Caki2 (cell line): ENCODE measurements at regions not wholly inside any gene's neighbourhood (a gene's known extent, or its start where the extent isn't known, plus 50 kb on each side); places are given as distances from the start of the nearest gene placed in this dataset.

Source experiments
- DNase-seq: peaks from one replicate; pipeline ENCODE4 v3.0.0-alpha.2; 2015; ENCODE audit warnings: low read depth
- in situ Hi-C: cut with HindIII; loops from 2 replicates; pipeline ENCODE4 v1.10.0; 2016; ENCODE audit warnings: low sequenced_read_pairs, low pct_unique_long_range_greater_than_20kb, mixed read lengths

DNA sequence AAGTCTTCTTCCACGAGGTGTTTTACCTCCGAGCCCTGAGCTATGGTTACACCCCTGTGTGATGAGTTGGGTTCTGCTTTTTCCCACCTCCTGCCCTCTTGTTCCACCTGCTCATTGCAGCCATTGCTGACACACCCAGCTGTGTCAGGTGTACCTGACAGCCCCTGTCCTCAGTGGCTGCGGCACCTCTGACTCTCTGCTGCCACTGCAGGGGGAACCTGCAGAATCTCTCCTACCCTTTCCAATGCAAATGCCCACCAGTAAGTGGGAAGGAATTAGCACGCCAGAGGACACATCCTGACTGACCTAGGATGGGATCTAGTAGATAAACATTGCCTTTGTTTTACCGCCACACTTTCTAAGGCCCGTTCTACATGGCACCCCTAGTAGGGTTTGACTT, 600.9 kb upstream of the MKI67 start:
- DNase-seq: no peak
- in situ Hi-C loops: no loop called here

DNA sequence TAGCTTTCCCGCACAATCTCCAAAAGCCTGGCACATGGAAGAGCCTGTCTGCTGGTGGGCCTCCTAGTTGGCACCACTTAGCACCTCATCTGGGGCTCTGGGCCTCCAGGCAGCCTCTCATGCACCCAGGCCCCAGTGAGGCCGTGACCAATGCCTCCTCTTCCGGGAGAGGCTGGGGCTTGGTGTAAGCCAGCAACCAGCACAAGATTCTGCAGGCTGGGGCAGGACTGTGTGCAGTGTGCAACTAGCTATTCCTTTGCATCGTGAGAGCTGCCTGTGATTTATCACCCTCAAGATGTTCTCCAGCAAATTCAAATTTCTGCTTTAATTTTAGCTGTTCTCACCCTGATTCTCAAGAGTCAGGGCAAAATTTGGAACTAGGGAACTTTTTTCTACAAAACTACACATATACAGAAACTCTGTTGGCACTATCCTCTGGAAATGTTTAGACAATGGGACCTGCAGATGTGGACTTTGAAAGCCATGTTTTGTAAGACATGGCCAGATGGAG, 603.7 kb upstream of the MKI67 start:
- DNase-seq: no peak
- in situ Hi-C loops: no loop called here

DNA sequence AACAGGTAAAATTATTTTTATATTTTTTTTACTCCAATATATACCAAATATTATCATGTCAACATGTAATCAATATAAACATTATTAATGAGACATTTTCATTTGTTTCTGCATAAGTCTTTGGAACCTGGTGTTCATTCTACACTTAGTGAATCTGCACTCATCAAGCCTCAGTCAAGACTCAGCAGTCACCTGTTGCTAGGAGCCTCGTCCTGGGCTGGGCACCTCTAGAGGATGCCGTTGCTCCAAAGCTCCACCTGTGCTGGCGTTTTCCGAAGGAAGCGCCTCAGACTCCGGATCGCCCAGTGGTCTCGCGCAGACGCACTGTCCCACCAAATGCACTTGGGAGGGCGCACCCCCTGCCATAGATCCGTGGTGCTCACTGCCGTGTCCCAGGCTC, 604.7 kb upstream of the MKI67 start:
- no peak for DNase-seq
- in situ Hi-C loops: no loop called here

DNA sequence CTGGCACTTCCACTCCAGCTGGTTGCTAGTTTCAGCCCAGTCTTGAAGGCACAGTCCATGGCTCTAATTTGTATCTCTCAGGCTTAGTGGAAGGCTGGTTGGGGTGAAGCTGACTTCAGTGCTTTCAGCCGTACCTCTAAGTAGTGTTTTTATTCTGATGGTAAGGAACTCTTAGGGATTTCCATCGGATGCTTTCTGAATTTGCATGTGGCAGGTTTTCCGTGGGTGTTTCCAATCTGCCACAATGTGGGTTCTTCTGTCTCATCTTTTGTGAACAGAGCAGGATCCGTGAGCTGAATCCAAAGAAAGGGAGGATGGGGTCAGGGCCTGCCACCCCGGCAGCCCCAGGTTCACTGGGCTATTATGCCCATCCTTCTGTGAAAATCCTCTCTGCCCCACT, 607.9 kb upstream of the MKI67 start:
- DNase-seq: no peak
- in situ Hi-C loops: no loop called here

DNA sequence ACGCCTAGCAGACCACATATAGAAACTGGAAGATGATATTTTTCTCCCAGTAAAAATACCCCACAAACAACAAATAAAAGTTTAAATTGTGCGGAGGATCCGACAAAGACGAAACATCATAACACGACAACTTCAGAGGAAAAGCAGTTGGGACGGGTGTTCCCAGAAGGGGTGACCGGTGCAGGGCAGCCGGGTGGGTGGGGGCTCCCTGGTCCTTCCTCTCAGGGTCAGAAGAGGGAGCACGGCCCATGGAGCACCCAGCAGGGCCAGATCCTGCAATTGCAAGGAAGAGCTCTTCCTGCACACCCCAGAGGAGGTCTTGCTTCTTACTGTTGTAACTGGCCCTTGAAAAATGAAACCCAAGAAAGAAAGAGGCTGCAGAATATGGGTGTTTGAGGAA, 608.5 kb upstream of the MKI67 start:
- DNase-seq: no peak

DNA sequence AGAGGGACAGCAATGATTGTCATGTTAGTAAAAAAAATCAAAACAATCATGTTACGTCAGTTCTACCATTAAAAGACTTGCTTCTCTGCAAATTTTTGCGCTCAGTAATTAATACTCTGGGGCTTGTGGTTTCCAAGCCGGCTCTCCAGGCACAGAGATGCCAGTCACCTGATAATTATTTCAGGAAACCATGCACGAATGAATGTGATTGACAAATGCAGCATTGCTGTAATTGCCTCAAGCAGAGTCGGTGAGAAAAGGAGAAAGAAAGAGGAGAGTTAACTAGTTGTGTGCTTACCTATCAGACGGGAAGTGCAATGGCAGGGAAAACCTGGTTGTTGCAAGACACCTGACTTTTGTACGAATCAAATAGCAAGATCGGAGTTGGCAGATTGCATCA, 609.8 kb upstream of the MKI67 start:
- in situ Hi-C loops: no loop called here
- DNase-seq: no peak

More for the DNA sequence above, 608.5 kb upstream of the MKI67 start:
- in situ Hi-C loops: no loop called here

DNA sequence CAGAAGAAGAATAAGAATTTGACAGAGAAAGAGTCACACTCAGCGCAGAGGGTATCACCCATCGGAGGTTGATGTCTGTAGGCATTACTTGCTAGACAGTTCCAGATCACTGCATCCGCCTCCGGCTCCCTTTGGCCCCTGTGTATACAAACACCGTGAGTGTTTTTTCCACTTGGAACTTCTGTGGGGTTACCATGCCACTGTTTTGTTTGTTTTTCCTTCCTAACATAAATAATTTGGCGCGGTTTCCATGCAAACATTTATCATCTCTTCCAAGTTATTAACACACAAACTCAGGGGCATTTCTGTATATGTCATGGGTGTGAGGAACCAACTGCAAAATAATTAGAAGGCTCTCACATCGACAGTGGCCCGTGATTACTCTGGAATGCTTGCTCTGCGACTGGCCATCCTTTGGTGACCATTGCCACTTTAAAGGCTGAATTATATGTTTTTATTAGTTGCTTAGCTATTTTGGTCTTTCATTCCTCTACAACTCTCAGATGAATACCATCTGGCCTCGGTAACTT, 612.2 kb upstream of the MKI67 start:
- no peak for DNase-seq
- in situ Hi-C loops: no loop called here

DNA sequence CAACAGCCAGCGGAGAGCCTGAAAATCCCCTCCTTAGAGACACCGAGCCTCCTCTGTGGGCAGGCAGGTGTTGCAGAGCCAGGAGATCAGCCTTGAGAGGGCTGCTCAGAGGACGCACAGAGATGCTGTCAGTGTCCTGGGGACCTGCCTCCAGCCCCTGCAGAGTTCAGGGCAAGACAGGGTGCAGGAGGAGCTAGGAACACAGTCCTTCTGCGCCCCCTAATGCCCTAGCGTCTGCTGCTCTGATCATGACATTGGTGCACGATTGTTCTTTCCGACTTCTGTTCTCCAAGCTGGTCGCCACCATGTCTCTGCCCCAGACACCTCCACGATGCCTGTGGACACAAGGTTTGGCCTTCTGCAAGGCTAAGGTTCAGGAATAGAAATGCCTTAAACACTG, 613.7 kb upstream of the MKI67 start:
- no peak for DNase-seq
- in situ Hi-C loops: no loop called here

DNA sequence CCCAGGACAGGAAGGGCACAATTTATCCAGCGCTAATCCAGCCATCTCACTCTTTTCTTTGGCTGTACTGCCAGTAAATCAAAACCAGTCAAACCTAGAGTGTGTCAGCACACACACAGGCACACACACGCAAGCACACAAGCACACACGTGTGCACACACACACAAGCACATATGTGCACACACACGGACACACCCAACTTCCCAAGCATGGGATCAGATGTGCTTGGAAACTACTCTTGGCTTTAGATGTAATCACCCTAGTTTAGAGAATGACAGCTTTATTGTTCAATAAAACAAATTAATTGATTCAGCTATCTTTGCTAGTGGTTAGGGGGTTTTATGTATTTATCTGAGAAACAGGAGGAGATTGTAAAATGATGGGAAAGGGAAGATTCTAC, 615.0 kb upstream of the MKI67 start:
- in situ Hi-C loops: no loop called here
- DNase-seq: no peak

DNA sequence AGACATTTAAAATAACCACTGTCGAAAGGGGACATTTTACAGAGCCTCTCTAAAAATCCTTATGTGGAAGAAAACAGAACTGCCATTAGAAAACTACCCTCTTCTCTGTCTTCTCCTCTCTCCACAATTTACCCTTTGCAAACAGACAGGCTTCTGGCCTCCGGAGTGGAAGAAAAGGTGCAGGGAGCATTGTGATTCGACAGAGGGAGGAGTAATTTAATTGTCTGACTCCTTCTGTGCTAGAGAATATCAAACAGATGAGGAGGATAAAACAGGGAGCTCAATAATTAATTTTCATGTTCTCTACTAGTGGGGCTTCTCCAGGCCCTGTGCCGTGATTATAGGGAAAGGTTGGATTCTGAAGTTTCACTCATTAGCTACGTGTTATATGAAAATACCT, 615.5 kb upstream of the MKI67 start:
- in situ Hi-C loops: no loop called here
- DNase-seq: no peak

DNA sequence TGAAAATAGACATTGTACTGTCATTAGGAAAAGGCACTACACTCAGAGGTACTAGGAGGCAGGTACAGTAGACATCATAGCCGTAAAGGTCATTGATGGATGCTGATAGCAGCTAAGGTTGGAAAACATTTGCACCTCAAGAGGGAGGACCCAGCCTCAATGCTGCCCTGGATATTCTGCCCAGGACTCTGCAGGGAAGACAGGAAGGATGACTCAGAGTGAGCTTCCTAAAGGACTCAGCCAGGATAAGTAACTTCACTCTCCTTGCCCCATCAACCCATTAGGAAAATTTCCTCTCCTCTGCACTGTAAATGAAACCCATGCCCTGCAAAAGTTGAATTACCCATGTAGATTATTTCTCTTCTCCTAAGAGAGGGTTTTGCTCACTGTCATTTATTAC, 617.9 kb upstream of the MKI67 start:
- no peak for DNase-seq
- in situ Hi-C loops: no loop called here

DNA sequence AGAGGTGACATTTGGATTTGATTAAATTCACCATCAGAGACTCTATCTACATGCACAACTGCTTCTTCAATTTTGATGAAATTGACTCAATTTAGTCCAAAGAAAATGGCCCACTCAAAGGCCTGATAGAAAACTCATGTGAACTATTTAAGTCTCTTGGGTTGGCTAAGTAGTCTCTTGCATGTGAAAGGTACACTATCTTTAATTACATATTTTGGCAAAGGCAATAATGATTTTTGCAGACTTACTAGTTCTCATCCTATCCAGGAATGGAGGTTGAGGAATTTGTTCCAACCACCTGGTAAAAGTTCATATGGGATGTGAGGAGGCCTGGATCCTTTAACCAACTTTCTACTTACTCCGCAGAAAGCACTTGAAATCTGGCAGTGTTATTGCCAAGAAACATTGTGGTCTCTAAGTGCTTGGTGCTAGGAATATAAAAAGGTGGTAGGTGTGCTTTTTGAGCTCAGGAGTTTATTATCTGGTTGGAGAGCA, 618.6 kb upstream of the MKI67 start:
- DNase-seq: no peak
- in situ Hi-C loops: no loop called here

DNA sequence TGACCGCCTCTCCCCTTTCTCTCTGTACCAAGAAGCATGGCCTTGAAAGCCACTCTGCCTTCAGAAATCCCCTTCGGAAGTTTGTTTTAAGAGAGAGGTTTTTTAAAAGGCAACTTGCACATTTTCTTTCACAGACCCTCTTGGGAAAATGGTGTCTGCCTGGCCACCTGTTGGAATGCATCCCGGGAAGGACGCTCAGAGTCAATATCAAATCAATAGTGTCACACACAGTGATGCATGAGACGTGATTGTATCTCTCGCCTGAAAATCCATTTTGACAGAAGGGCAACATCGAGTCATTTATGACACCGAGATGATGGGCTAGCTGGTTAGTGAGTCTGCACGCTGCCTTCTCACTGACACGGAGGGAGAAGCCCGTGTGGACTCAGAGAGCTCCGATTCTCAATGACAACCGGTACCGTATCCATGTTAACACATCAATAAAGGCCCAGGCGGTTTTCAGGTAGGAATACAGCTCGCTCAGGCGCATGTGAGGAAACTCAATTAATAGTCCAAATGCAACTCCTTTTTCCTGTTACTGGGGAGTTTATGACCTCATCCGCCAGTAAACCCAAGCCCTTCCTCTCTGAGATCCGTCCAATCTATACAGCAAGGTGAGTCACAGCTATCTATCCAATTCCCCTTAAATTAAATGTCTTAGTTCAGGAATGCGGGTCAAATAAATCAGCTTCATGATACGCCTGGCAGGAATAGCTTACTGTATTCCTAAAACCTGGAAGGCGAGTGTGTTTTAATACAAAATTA, 621.5 kb upstream of the MKI67 start:
- in situ Hi-C loops: no loop called here
- no peak for DNase-seq

DNA sequence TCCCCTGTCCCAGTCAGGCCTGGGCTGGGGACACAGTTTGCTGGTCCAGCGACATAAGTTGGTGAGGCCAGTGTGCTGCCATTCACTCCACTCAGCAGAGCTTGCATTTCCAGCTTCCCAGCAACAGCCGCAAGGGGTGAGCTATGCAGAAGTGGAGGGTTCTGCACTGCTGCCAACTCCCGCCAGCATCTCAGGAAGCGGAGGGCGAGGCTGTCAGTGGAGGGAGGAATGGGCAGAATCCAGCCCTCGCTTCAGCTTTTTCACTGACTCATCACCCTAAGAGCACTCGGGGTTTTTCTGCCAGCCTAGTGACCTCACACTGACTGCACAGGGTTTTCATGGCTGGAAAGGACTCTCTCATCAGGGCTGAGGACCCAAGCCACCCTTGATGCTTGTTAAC, 625.1 kb upstream of the MKI67 start:
- peak; percentile 34 for DNase-seq
- in situ Hi-C loops: no loop called here

DNA sequence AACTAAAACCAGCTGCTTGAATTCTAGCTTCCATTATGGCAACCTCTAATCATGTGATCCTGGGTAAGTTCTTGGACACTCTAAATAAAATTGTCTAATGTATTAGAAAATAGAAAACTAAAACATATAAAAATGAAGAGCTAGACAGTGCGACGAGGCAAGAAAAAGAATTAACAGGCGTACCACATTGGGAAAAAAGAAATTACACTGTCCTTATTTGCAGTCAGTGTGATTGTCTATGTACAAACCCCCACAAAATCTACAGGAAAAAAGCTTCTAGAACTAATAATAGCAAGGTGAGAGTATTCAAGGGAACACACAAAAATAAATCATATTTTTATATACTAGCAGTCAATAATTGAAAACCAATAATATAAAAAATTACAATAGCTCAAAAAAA, 625.6 kb upstream of the MKI67 start:
- no peak for DNase-seq
- in situ Hi-C loops: no loop called here

DNA sequence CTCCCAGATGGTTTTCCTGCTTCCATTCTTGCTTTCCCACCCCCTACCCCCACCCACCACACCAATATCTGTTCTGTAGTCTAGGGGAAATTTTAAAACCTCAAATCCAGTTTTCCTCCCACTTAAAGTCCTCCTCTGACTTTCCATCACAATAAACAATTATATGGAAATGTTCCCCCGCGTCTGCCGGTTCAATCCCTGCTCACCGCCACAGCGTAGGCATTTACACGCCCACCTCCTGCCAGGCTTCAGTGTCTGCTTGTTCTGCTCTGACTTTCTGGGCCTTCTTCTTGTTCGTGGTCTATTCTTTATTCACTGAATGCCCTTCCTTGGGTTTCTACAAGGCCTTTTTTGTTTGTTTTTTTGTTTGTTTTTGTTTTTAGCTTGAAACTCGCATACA, 633.0 kb upstream of the MKI67 start:
- in situ Hi-C loops: no loop called here
- DNase-seq: no peak

DNA sequence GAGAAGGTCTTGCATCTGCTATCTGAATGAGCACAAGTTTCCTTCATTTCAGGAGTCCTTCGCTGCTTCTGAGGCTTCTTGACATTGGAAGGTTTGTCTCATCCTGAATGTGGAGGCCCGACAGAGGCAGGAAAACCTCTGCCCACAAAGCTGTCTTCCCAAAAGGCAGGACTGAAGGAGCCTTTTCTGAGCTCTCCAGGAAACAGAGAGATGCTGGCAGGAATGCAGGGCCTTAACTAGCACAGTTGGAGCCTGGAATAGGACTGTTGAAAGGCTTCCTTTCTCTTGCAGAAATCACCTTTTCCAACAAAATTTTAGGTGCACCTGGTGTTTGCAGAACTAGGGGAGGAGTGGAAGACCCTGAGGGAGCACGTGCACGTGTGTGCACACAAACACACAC, 637.4 kb upstream of the MKI67 start:
- DNase-seq: no peak
- in situ Hi-C loops: no loop called here

DNA sequence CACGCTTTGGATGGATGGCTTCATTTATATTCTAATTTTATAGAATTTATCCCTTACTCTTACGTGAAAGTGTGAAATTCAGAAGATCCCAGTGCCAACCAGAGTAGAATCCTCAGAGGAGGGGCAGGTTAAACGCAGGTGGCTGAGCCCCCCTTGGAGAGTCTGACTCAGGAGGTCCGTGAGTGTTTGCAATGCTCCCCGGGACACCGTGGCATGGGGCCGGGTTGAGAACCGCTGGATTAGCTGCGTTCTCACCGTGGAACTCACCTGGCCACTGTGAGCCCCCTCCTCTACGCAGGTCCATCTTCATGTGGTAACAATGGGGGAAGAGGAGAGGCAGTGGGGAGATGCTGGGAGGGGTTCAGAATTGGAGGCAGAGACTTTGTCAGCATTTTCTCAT, 638.0 kb upstream of the MKI67 start:
- DNase-seq: no peak
- in situ Hi-C loops: no loop called here

DNA sequence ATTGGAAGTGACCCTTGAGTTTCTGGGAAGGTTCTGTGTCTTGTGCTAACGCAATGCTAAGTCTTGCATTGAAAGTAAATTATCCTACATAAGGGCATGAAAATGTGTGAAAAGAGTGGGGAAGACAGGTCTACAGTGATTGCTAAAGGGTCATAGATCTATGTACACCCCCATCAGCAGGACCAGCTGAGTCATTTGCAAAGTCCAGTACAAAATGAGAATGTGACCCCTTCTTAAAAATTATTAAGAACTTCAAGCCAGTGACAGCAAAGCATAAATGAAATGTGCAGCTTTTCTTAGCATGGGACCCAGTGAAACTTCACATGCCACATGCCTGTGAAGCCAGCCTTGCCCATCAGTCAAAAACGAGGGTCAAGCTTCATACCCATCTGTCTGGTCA, 640.7 kb upstream of the MKI67 start:
- DNase-seq: no peak
- in situ Hi-C loops: no loop called here

DNA sequence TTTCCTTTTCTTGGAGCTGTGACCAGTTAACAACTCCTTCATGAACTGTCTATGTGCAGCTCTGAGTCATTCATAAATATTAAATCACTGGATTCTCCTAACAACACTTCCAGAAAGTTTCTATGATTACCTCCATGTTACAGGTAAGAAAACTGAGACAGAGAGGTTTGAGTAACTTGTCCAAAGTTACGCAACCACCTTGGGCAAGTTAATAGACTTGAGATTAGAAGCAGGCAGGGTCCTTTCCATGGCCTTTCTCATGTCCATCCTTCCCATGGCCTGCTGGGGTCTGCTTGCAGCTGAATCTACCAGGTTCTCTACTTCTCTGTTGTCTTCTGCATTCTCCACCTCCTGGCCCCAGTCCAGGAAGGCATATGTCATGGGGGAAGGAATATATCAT, 648.8 kb upstream of the MKI67 start:
- no peak for DNase-seq
- in situ Hi-C loops: no loop called here
